GM21786 (cell line): ENCODE measurements at regions not wholly inside any gene's neighbourhood (a gene's known extent, or its start where the extent isn't known, plus 50 kb on each side); places are given as distances from the start of the nearest gene placed in this dataset.

ENCODE experiments used
- ATAC-seq: cut with Tn5 transposase; IDR thresholded peaks from one replicate; pipeline ENCODE4 v1.9.1; 2021; ENCODE audit not compliant: unreplicated experiment

DNA sequence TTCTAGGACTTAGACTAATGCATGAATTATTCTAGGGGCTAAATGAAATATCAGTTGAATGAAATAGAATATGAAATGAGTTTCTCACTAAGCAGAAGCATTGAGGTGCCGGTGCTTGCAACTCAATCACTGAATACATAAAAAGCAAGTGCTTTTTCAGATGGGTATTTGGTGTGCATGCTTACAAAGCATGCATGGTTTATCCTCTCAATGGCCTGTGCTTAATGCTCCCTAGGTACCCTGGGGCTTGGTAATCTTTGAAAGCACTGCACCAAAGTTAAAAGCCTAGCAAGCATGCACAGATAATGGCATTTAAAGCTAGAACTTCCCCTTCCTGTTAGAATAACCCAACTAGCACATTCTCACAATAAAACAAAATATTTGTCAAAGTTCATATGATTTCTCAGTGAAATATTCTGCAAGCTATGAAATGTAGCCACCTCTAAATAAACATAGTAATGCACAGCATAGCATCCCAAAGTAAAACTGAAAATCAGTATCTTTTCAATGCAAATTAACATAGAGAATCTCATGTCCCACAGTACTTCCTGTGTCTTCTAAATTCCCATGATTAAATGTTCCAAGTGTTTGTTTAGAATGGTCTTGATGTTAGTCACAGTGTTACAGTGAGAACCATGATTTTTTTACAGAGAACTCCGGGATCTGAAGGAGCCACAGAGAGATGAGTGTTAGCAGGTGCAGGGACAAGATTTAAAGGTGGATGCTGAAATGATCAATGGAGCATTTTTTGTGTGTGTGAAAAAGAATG, 143.4 kb upstream of the CDH6 start:
- no peak for ATAC-seq

DNA sequence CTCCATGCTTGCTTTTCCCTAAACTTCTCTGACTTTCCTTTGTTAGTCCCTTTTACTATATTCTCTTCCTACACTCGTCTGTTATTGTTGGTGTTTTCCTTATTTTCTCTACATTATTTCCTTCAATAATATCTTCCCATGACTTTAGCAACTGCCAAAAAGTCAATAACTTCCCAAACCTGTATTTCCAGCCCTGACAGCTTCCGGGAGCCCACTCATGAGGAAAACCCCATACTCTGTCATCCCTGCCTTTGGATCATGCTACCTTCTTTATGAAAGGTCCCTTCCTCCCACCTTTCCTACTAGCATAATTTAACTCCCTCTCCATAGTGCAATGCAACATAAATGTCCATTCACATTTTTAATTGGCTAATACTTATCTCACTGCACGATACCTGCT, 144.0 kb upstream of the CDH6 start:
- ATAC-seq = no peak

DNA sequence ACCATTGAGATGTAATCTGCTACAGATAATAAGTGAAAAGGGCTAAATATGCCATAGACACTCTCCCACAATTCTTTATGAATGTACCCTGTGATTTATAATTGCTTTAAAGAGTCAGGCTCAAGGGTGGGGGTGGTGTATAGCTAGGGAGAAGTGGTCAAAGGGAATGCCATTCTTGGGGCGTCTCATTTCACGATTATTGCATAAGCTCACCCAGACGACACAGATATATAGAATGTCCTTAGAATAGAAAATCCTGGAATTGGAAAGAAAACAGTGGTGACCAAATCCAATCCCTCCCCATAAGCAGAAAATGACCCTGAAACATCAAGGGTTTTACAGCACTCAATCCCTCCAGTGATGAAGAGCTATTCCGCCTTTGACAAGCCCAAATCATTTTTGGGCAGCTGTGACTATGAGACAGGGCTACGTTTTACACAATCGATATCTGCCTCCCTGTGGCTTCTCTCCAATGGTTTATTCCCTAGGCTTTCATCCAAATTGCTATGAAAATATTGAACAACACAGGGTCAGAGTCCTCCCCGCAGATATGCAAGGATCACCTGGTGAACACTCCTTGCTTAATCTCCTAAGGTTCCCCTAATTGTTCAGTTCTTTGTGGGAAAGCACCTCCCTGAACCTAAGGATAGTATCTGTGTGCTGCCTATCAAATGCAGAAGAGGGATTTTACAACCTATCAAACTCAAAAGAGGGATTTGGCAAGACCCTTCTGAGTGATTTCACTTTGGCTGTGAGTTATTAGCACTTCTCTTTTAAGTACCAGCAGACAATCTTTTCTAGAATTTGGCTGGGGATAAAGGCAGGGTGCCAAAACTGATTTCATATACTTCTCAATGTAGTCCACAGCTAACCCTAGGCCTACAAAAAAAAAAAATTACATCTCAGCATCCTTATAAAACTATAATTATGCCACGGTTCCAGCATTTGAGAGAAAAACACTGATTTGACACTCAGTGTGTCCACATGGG, 144.9 kb upstream of the CDH6 start:
- ATAC-seq = no peak

DNA sequence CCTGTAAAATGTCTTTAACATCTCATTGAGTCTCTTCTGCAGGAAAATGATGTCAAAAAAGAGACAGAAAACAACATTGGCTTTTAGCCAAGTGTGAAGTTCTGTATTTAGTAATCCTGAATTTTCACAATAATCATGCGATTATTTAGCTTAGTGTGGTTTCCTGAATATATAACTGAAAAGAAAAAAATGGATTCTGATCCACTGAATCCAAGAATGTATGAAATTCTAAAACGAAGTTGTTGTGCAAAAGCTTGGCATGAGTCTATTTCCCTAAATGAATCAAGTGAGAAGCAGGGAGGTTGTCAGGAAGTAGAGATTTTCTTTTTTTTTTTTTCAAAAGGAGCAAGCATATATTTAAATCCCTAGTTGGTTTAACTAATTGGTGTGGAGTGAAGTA, 145.9 kb upstream of the CDH6 start:
- no peak for ATAC-seq

DNA sequence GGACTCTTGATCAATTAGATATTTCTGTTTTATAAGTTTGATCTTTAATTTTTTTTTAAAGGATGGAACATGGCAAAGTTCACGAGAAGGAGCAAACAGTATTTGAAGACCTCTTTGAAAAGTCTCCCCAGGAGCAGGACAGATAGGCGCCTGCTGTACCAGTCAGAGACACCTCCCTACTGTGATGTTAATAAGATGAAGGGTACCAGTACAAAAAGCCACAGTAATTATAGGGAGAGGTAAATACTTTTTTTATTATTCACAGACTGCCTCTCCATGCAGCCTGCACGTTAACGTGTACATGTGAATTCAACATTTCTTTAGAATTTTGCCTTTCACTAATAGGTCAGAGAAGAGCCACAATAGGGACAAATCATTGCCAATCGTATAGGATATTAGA, 146.5 kb upstream of the CDH6 start:
- no peak for ATAC-seq

DNA sequence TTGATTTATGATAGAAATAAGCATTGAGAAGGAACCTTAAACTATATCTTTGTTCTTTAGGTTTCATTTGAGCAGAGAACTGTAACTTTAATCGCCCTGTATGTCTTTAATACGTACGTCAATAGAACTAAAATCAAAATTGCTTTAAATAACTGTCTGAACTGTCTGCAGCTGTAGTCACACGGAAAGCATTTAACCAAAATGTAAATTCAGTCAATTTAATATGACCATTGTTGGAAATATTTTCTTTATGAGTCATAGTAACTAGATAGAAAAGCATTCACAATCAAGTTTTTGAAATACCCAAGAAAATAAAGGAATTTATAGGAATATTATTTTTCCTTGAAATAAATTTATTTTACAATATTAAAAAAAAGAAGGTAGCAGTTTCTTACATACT, 157.1 kb upstream of the CDH6 start:
- no peak for ATAC-seq

DNA sequence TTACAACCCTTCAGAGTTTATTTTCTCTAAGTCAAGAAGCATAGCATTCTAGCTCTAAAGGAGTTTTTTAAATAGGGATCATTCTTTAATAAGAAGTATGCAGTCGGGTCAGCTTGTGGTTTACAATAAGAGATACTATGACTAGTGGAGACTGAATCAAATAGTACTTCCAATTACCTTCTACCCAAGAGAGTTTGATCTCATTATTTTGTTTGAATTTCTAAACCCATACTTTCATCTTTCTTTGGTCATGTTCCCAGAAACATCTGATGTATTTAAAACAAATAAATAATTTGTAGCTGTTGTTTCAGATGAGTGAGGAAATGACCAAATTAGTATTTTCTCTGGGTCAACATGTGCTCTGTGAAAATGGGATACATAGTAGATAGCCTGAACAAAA, 160.2 kb upstream of the CDH6 start:
- no peak for ATAC-seq

DNA sequence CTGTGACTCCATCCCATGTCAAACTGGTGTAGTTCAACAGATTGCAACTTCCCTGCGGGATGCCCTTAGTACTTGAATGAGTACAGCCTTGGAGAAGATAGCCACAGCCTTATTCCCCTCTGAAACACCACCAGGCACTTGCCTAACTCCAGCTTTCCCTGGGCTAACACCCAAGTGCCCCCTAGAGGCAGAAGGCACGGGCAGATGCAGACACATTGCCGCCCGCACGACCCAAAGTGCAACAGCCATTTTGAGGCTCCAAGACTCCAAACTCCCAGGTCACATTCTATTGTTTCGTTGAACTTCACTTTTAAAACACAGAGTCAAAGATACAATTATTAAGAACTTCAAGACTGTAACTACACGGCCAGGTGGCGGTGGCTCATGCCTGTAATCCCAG, 163.6 kb upstream of the CDH6 start:
- no peak for ATAC-seq

DNA sequence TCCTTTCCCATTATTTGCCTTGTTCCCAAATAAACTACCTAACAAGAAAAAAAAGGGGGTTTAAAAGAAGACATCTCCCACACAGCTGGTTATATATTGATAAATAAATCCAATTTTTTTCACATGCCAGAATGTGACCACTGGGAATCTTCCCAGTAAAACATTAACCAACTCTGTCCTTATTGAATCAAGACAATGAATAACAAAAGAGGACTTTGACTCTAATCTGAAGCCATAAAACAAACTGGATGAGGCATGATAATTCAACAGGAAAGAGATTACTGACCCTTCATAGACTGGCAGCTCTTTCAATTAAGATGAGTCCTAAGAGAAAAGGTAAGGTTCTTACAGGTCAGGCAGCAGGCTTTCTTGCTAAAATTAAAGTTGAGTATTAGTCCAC, 165.8 kb upstream of the CDH6 start:
- ATAC-seq = no peak

DNA sequence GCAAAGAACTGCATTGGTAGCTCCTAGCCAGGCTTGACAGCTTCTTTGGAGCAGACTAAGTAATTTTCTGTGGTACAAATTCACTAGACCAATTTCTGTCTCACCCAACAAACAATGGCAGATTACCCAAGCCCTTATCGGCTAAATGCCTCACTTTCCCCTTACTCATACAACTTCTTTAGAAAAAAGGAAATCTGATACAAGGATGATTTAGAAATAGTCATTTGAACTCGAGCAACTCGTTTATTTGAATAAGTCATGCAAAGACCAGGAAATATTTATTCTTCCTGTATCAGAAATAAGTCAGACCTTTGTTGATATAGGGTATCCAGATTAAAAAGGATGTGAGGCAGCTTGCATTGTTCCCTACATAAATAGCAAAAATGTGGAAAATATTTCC, 170.4 kb upstream of the CDH6 start:
- no peak for ATAC-seq

DNA sequence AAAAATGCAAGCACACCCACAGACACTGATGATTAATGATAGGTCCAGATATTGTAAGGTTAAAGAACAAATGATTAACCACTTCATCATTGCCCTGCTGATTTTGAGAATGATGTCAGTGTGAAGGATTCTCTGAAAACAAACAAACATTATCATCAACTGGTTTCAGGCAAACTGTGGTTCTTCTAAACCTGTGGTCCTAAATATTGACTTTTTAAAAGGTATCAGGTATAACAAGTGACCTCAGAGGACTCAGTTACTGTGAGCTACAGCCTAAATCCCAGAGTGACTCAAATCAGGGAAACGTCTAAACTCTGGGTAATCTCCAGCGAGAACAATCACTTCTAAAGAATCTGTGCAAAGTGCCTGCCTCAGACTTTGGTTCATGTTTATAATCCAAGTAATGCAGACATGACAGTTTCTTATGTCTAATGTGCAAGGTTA, 172.3 kb upstream of the CDH6 start:
- no peak for ATAC-seq

DNA sequence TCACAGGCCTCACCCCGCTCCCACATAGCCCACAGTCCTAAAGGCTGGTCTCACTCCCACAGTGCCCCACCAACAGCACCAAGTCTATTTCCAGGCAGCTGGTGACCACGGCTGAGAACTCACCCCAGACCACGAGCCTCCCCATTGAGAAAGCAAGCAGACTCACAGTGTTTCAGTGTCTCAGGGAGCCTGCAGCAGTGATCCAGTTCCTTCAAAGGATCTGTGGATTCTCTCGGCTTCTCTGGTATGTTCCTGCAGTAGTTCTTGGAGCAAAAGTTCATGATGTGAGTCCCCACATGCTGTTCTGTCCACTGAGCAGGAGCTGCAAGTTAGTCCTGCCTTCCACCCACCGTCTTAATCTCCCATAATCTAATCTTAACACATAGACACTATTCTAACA, 185.3 kb upstream of the CDH6 start:
- no peak for ATAC-seq

DNA sequence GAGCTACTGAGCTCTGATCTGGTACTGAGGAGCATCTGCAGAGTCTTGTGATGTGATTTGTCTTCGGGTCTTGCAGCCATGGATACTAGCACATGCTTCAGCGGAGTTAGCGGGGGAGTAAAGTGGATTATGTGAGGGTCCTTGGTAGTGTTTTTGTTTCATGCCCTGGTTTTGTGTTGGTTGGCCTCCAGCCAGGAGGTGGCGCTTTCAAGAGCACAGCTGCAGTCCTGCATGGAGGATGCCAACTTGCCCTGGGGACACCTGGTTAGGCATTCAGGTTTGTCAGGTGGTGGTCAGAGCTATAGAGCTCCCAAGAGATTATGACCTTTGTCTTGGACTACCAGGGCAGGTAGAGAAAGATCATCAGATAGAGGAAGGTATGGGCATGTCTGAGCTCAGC, 185.8 kb upstream of the CDH6 start:
- no peak for ATAC-seq

DNA sequence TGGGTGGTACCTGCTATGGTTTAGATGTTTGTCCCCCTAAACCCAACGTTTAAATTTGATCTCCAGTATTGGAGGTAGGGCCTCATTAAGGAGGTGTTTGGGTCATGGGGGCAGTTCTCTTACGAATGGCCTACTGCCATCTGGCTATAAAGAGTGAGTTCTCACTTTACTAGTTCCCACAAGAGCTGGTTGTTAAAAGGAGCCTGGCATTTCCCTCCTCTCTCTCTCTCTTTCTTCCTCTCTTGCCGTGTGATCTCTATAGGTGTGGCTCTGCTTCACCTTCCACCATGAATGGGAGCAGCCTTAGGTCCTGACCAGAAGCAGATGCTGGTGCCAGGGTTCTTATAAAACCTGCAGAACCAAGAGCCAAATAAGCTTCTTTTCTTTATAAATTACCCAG, 193.2 kb upstream of the CDH6 start:
- ATAC-seq = no peak

DNA sequence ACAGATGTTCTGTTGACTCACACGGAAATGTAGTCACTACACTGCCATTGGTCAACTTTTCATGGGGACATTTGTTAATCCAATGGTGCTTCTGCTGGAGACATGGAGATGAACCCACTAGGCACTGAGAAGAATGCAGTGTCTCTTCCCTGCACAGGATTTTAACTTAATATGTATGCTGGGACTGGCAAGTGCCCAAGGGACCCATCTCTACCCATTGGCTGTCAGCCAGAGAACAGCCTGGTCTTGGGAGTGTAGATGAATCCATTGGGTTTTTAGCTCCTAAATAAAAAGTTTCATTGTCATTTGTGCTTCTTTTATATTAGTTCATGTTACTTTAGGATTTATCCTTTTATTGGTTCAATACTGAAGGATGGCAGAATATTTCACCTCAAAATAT, 195.8 kb upstream of the CDH6 start:
- no peak for ATAC-seq

DNA sequence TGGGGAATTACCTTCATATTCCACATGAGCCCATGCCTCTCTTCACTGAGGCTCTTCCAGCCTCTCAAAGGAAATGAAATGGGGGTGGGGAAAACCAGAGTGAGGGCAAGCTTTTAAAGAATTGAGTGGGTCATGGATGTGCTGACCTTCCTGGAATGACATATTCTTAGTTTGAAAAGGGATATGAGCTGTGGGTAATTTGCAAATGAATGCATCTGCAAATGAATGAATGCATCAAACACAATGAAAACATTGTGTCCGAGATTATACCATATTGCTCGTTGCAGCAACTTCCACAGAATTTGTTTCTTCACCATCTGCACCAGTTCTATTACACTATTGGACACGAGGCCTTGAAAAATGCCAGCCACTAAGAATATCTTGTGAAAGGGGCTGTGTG, 198.6 kb upstream of the CDH6 start:
- ATAC-seq = no peak

DNA sequence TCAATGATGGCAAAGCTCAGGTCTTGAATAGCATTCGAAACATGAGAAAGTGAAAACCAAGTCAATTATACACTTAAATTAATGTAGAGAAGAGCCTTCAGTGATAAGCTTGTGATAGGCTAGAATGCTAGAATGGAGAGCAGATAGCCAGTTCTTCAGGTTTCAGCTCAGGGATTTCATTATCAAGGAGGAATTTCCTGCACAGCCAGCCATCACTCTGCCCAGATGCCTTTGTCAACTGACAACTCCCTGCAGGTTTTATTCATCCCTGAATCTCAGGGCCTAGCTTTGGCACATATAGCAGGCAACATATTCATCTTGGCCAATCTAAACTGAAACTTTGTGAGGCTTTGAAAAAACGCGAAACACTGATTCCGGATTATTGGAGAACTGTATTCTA, 199.3 kb upstream of the CDH6 start:
- ATAC-seq = no peak

DNA sequence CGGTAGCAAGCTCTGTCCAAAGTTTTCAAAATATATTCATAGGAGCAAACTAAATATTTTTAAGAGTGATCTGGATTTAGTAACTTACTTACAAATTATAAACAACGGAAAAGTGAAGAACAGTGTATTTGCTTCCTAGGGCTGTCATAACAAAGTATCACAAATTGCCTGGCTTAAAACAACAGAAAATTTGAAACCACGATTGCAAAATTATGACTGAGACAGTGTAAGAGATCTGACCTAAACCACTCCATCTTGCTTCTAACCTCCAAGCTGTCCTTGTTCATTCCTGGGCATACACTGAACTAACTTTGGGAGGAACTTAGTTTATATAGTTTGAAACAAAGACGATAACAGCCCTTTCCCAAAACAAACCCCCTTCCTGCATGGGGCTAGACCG, 202.0 kb upstream of the CDH6 start:
- no peak for ATAC-seq

DNA sequence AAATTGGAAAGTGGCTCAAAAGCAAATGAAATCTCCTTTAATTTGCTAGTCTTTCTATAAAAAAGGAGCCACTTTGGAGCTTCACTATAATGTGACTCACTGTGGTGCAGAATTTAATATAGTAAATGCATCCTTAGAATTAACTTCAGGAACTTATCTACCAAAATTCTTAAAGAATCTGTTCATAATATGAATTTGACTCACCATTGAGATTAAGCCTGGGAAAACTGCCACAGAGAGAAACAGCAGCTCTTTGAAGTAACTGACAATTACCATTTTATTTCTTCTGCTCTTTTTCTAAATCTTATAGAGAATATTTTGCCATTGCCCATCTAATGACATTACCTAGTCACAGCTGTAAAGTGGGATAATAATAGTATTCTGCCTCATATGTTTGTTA, 211.9 kb upstream of the CDH6 start:
- no peak for ATAC-seq

DNA sequence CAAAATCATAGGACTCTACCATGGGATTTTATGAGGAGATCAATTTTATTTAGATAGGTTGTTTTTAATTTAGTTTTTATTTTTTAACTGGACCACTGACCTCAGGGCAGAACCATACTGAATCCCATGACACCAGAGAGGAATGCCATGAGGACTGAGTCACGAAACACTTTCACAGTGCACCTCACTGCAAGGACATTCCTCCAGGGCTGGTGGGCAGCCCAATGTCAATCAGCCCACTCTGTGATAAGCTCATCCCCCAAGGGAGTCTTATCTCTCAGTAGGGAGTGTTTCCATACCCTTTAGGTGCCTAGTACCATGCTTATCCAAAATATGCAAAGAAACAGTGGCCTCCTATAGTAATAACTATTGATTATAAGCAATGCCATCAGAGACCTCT, 224.5 kb upstream of the CDH6 start:
- ATAC-seq = no peak

DNA sequence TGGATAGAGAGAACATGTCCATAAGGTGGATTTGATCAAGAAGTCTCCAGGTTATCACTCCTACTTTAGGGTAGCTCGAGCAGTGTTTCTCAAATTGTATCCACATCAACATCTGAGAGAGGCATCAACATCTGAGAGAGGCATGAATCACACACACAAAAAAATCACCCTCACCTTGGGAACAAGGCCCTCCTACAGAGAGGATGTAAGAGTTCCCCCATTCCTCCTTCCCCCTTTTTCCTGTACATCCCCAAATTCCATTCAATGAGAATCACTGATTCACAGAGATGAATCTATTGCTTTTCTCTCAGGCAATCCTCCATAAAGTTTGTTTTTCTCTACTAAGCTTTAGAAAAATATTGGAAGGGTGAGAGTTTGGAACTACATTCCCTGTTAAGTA, 233.4 kb upstream of the CDH6 start:
- ATAC-seq = no peak

DNA sequence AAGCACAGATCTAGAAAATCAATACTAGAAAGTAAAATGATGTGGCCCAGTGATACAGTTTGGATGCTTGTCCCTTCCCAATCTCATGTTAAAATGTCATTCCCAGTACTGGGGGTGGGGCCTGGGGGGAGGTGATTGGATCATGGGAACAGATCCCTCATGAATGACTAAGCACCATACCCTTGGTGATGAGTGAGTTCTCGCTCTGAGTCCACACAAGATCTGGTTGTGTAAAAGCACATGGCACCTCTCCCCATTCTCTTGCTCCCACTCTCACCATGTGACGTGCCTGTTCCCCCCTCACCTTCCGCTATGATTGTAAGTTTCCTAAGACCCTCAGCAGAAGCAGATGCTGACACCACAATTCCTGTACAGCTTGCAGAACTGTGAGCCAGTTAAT, 234.2 kb upstream of the CDH6 start:
- no peak for ATAC-seq
